ENCODE measurements at regions not wholly inside any gene's neighbourhood (a gene's known extent, or its start where the extent isn't known, plus 50 kb on each side); places are given as distances from the start of the nearest gene placed in this dataset.
A peak's percentile ranks its signal among the peaks of the same experiment; 100 is the strongest.

GRCh38 chr7:21192657-21193056 lies 235.2 kb upstream of the SP4 start:
- TF ChIP-seq EZH2 (IDR thresholded peaks at IDR 0.05) (no peak), EZH2phosphoT487 (IDR thresholded peaks at IDR 0.05) (no peak), CTCF (IDR thresholded peaks at IDR 0.05) (no peak)

GRCh38 chr7:21193895-21194294 lies 234.0 kb upstream of the SP4 start:
- Histone ChIP-seq H3K27ac (no peak overlapping the region), H3K9ac (no peak overlapping the region), H3K4me3 (no peak overlapping the region), H3K4me2 (no peak overlapping the region), H3K36me3 (no peaks in the 10 kb centered on the region), H3K79me2 (ENCODE audit: low read depth) (no peaks in the 10 kb centered on the region), H2AFZ (replicated peaks) (peak overlapping the region; percentile 29), H3K4me1 (peaks cover 10% of the 10 kb centered on the region), H3K9me3 (ENCODE audit: low read depth) (no peaks in the 10 kb centered on the region), H3F3A (ENCODE audit: low read depth) (no peaks in the 10 kb centered on the region), H3K27me3 (no peaks in the 10 kb centered on the region), H4K20me1 (ENCODE audit: low read depth) (no peaks in the 10 kb centered on the region)
- H3K36me3 Mint-ChIP-seq = no peaks in the 10 kb centered on the region
- no peaks in the 10 kb centered on the region for H3K9me3 Mint-ChIP-seq
- no peak overlapping the region for H3K27ac Mint-ChIP-seq
- DNase-seq (ENCODE audit: low spot score) = peak; percentile 11
- no peak overlapping the region for H3K4me3 Mint-ChIP-seq
- H3K4me1 Mint-ChIP-seq = no peaks in the 10 kb centered on the region
- TF ChIP-seq CTCF (IDR thresholded peaks at IDR 0.05) (peak; percentile 15), EZH2 (IDR thresholded peaks at IDR 0.05) (no peak), EZH2phosphoT487 (IDR thresholded peaks at IDR 0.05) (no peak)
- peaks cover 5% of the 10 kb centered on the region for H3K27me3 Mint-ChIP-seq (ENCODE audit: insufficient read depth, low read depth)

More at GRCh38 chr7:21192657-21193056, 235.2 kb upstream of the SP4 start:
- Mint-ChIP-seq H3K27ac (no peak overlapping the region), H3K9me3 (no peaks in the 10 kb centered on the region), H3K4me1 (no peaks in the 10 kb centered on the region), H3K36me3 (no peaks in the 10 kb centered on the region), H3K27me3 (ENCODE audit: insufficient read depth, low read depth) (peaks cover 3% of the 10 kb centered on the region), H3K4me3 (no peak overlapping the region)
- no peak for DNase-seq (ENCODE audit: low spot score)
- Histone ChIP-seq H3K27me3 (no peaks in the 10 kb centered on the region), H3K4me3 (no peak overlapping the region), H3K79me2 (ENCODE audit: low read depth) (no peaks in the 10 kb centered on the region), H2AFZ (replicated peaks) (peak overlapping the region; percentile 44), H3K36me3 (no peaks in the 10 kb centered on the region), H3K9ac (no peak overlapping the region), H4K20me1 (ENCODE audit: low read depth) (no peaks in the 10 kb centered on the region), H3K4me2 (no peak overlapping the region), H3K27ac (no peak overlapping the region), H3K4me1 (peaks cover 10% of the 10 kb centered on the region), H3F3A (ENCODE audit: low read depth) (no peaks in the 10 kb centered on the region), H3K9me3 (ENCODE audit: low read depth) (no peaks in the 10 kb centered on the region)

GRCh38 chr7:21194936-21195335 lies 232.9 kb upstream of the SP4 start:
- no peaks in the 10 kb centered on the region for H3K9me3 ChIP-seq (ENCODE audit: low read depth)
- H3K36me3 ChIP-seq = no peaks in the 10 kb centered on the region
- Mint-ChIP-seq H3K4me1 (no peaks in the 10 kb centered on the region), H3K27ac (no peak overlapping the region), H3K9me3 (no peaks in the 10 kb centered on the region), H3K4me3 (no peak overlapping the region), H3K36me3 (no peaks in the 10 kb centered on the region), H3K27me3 (ENCODE audit: insufficient read depth, low read depth) (peaks cover 5% of the 10 kb centered on the region)
- no peak overlapping the region for H3K27ac ChIP-seq
- no peaks in the 10 kb centered on the region for H3F3A ChIP-seq (ENCODE audit: low read depth)
- TF ChIP-seq EZH2 (IDR thresholded peaks at IDR 0.05) (no peak), EZH2phosphoT487 (IDR thresholded peaks at IDR 0.05) (no peak)
- H3K9ac ChIP-seq = no peak overlapping the region
- no peaks in the 10 kb centered on the region for H3K27me3 ChIP-seq
- H3K4me2 ChIP-seq = no peak overlapping the region
- H4K20me1 ChIP-seq (ENCODE audit: low read depth) = no peaks in the 10 kb centered on the region
- no peak overlapping the region for H2AFZ ChIP-seq (replicated peaks)
- DNase-seq (ENCODE audit: low spot score) = no peak
- no peak overlapping the region for H3K4me3 ChIP-seq
- no peaks in the 10 kb centered on the region for H3K79me2 ChIP-seq (ENCODE audit: low read depth)
- peaks cover 10% of the 10 kb centered on the region for H3K4me1 ChIP-seq

GRCh38 chr7:21198921-21199320 lies 229.0 kb upstream of the SP4 start:
- Mint-ChIP-seq H3K4me3 (no peak overlapping the region), H3K27ac (no peak overlapping the region), H3K36me3 (no peaks in the 10 kb centered on the region), H3K4me1 (no peaks in the 10 kb centered on the region), H3K9me3 (no peaks in the 10 kb centered on the region), H3K27me3 (ENCODE audit: insufficient read depth, low read depth) (peaks cover 5% of the 10 kb centered on the region)
- H2AFZ ChIP-seq (replicated peaks) = no peak overlapping the region
- TF ChIP-seq EZH2phosphoT487 (IDR thresholded peaks at IDR 0.05) = no peak
- TF ChIP-seq EZH2 (IDR thresholded peaks at IDR 0.05) = no peak
- no peak for TF ChIP-seq CTCF (IDR thresholded peaks at IDR 0.05)
- H3K4me2 ChIP-seq = no peak overlapping the region
- no peak overlapping the region for H3K9ac ChIP-seq
- no peaks in the 10 kb centered on the region for H3F3A ChIP-seq (ENCODE audit: low read depth)
- H3K4me1 ChIP-seq = peaks cover 7% of the 10 kb centered on the region
- no peaks in the 10 kb centered on the region for H3K9me3 ChIP-seq (ENCODE audit: low read depth)
- H3K79me2 ChIP-seq (ENCODE audit: low read depth) = no peaks in the 10 kb centered on the region
- H3K27me3 ChIP-seq = no peaks in the 10 kb centered on the region
- H3K27ac ChIP-seq = no peak overlapping the region
- H4K20me1 ChIP-seq (ENCODE audit: low read depth) = no peaks in the 10 kb centered on the region
- no peaks in the 10 kb centered on the region for H3K36me3 ChIP-seq
- DNase-seq (ENCODE audit: low spot score) = no peak
- no peak overlapping the region for H3K4me3 ChIP-seq

Measured in neural progenitor cell (in vitro differentiated cells).